Activated CD4-positive, alpha-beta T cell treated with anti-CD3 and anti-CD28 coated beads for 48 hours (primary cell): ENCODE measurements at regions not wholly inside any gene's neighbourhood (a gene's known extent, or its start where the extent isn't known, plus 50 kb on each side); places are given as distances from the start of the nearest gene placed in this dataset.
"Not testable (repeated sequence)": the region's sequence is repeated elsewhere in the genome, so short reads cannot be mapped to it uniquely, and the experiment has no call there.

Source experiments
- DNase-seq: peaks from one replicate; pipeline ENCODE4 v3.0.0-alpha.2; 2020

GRCh38 chr10:9913876-9914514 lies 1103.7 kb upstream of the CELF2 start:
- no peak for DNase-seq

GRCh38 chr10:9921544-9921943 lies 1096.1 kb upstream of the CELF2 start:
- no peak for DNase-seq

- no peak for DNase-seq
Observed at GRCh38 chr10:9922126-9922870, 1095.4 kb upstream of the CELF2 start.

- no peak for DNase-seq
Observed at GRCh38 chr10:9926003-9926402, 1091.7 kb upstream of the CELF2 start.

- DNase-seq = no peak
Observed at GRCh38 chr10:9926881-9927280, 1090.8 kb upstream of the CELF2 start.

GRCh38 chr10:9939716-9940115 lies 1078.0 kb upstream of the CELF2 start:
- DNase-seq = no peak

GRCh38 chr10:9944690-9945089 lies 1073.0 kb upstream of the CELF2 start:
- DNase-seq = no peak

GRCh38 chr10:9950070-9950469 lies 1067.6 kb upstream of the CELF2 start:
- no peak for DNase-seq

- DNase-seq = no peak
Observed at GRCh38 chr10:9951481-9952257, 1066.0 kb upstream of the CELF2 start.

- DNase-seq = no peak
Observed at GRCh38 chr10:9957351-9957750, 1060.3 kb upstream of the CELF2 start.

GRCh38 chr10:9957876-9958275 lies 1059.8 kb upstream of the CELF2 start:
- DNase-seq = not testable (repeated sequence)

- DNase-seq = no peak
Observed at GRCh38 chr10:9965341-9965740, 1052.3 kb upstream of the CELF2 start.

- DNase-seq = no peak
Observed at GRCh38 chr10:9986786-9987185, 1030.9 kb upstream of the CELF2 start.

- no peak for DNase-seq
Observed at GRCh38 chr10:9987197-9987596, 1030.5 kb upstream of the CELF2 start.

- no peak for DNase-seq
Observed at GRCh38 chr10:9992661-9993060, 1025.0 kb upstream of the CELF2 start.

GRCh38 chr10:9994131-9994530 lies 1023.5 kb upstream of the CELF2 start:
- DNase-seq = no peak

- no peak for DNase-seq
Observed at GRCh38 chr10:9999627-10000026, 1018.0 kb upstream of the CELF2 start.

- DNase-seq = no peak
Observed at GRCh38 chr10:10007957-10008356, 1009.7 kb upstream of the CELF2 start.

- no peak for DNase-seq
Observed at GRCh38 chr10:10010397-10010796, 1007.3 kb upstream of the CELF2 start.

- DNase-seq = no peak
Observed at GRCh38 chr10:10014846-10015245, 1002.8 kb upstream of the CELF2 start.

GRCh38 chr10:10017716-10018115 lies 1000.0 kb upstream of the CELF2 start:
- DNase-seq = no peak

- no peak for DNase-seq
Observed at GRCh38 chr10:10020945-10021344, 996.7 kb upstream of the CELF2 start.

GRCh38 chr10:10032991-10033390 lies 984.7 kb upstream of the CELF2 start:
- DNase-seq = no peak

GRCh38 chr10:10038348-10038747 lies 979.3 kb upstream of the CELF2 start:
- no peak for DNase-seq
